ENCODE measurements at regions not wholly inside any gene's neighbourhood (a gene's known extent, or its start where the extent isn't known, plus 50 kb on each side); places are given as distances from the start of the nearest gene placed in this dataset.

- H3K36me3 ChIP-seq (ENCODE audit: control insufficient read depth in 5 of 5, insufficient read depth in 5 of 5, low read length in 5 of 5) = no peaks in the 10 kb centered on the region
- H3K9me3 ChIP-seq (ENCODE audit: control insufficient read depth in 5 of 5, low read length in 5 of 5) = no peaks in the 10 kb centered on the region
- no peak overlapping the region for H3K4me3 ChIP-seq (ENCODE audit: low read depth in 1 of 5, low read length in 5 of 5)
- H3K27ac ChIP-seq (ENCODE audit: low read depth, low read length) = no peak overlapping the region
- H3K9ac ChIP-seq (ENCODE audit: low read length in 5 of 5) = no peak overlapping the region
- no peaks in the 10 kb centered on the region for H3K4me1 ChIP-seq (ENCODE audit: control insufficient read depth in 5 of 5, insufficient read depth in 5 of 5, low read length in 5 of 5)
- H3K27me3 ChIP-seq (ENCODE audit: control insufficient read depth in 5 of 5, insufficient read depth in 4 of 5, low read length in 5 of 5) = peaks cover 4 to 10% (median 7%) of the 10 kb centered on the region in 5 donors
These were observed 604.7 kb upstream of the SALL1 start for GRCh38 chr16:51755577-51756355.

GRCh38 chr16:51755039-51755501, 604.0 kb upstream of the SALL1 start:
- Histone ChIP-seq H3K9ac (ENCODE audit: low read length in 5 of 5) (no peak overlapping the region), H3K27ac (ENCODE audit: low read depth, low read length) (no peak overlapping the region), H3K36me3 (ENCODE audit: control insufficient read depth in 5 of 5, insufficient read depth in 5 of 5, low read length in 5 of 5) (no peaks in the 10 kb centered on the region), H3K4me1 (ENCODE audit: control insufficient read depth in 5 of 5, insufficient read depth in 5 of 5, low read length in 5 of 5) (no peaks in the 10 kb centered on the region), H3K27me3 (ENCODE audit: control insufficient read depth in 5 of 5, insufficient read depth in 4 of 5, low read length in 5 of 5) (peaks cover 4 to 10% (median 7%) of the 10 kb centered on the region in 5 donors), H3K4me3 (ENCODE audit: low read depth in 1 of 5, low read length in 5 of 5) (no peak overlapping the region), H3K9me3 (ENCODE audit: control insufficient read depth in 5 of 5, low read length in 5 of 5) (no peaks in the 10 kb centered on the region)

- Histone ChIP-seq H3K9ac (ENCODE audit: low read length in 5 of 5) (no peak overlapping the region), H3K4me1 (ENCODE audit: control insufficient read depth in 5 of 5, insufficient read depth in 5 of 5, low read length in 5 of 5) (no peaks in the 10 kb centered on the region), H3K36me3 (ENCODE audit: control insufficient read depth in 5 of 5, insufficient read depth in 5 of 5, low read length in 5 of 5) (no peaks in the 10 kb centered on the region), H3K27me3 (ENCODE audit: control insufficient read depth in 5 of 5, insufficient read depth in 4 of 5, low read length in 5 of 5) (peaks cover 0 to 10% (median 5%) of the 10 kb centered on the region in 5 donors), H3K9me3 (ENCODE audit: control insufficient read depth in 5 of 5, low read length in 5 of 5) (no peaks in the 10 kb centered on the region), H3K27ac (ENCODE audit: low read depth, low read length) (no peak overlapping the region), H3K4me3 (ENCODE audit: low read depth in 1 of 5, low read length in 5 of 5) (no peak overlapping the region)
These were observed 602.5 kb upstream of the SALL1 start for GRCh38 chr16:51753467-51754127.

- Histone ChIP-seq H3K27me3 (ENCODE audit: control insufficient read depth in 5 of 5, insufficient read depth in 4 of 5, low read length in 5 of 5) (peaks cover 0 to 10% (median 5%) of the 10 kb centered on the region in 5 donors), H3K36me3 (ENCODE audit: control insufficient read depth in 5 of 5, insufficient read depth in 5 of 5, low read length in 5 of 5) (no peaks in the 10 kb centered on the region), H3K9me3 (ENCODE audit: control insufficient read depth in 5 of 5, low read length in 5 of 5) (no peaks in the 10 kb centered on the region), H3K4me1 (ENCODE audit: control insufficient read depth in 5 of 5, insufficient read depth in 5 of 5, low read length in 5 of 5) (no peaks in the 10 kb centered on the region), H3K9ac (ENCODE audit: low read length in 5 of 5) (no peak overlapping the region), H3K27ac (ENCODE audit: low read depth, low read length) (no peak overlapping the region), H3K4me3 (ENCODE audit: low read depth in 1 of 5, low read length in 5 of 5) (no peak overlapping the region)
These were observed 601.4 kb upstream of the SALL1 start for GRCh38 chr16:51752438-51752995.

GRCh38 chr16:51747329-51747728, 596.3 kb upstream of the SALL1 start:
- Histone ChIP-seq H3K9ac (ENCODE audit: low read length in 5 of 5) (no peak overlapping the region), H3K9me3 (ENCODE audit: control insufficient read depth in 5 of 5, low read length in 5 of 5) (peaks cover 0 to 2% (median 0%) of the 10 kb centered on the region in 5 donors), H3K36me3 (ENCODE audit: control insufficient read depth in 5 of 5, insufficient read depth in 5 of 5, low read length in 5 of 5) (no peaks in the 10 kb centered on the region), H3K4me3 (ENCODE audit: low read depth in 1 of 5, low read length in 5 of 5) (no peak overlapping the region), H3K4me1 (ENCODE audit: control insufficient read depth in 5 of 5, insufficient read depth in 5 of 5, low read length in 5 of 5) (no peaks in the 10 kb centered on the region), H3K27me3 (ENCODE audit: control insufficient read depth in 5 of 5, insufficient read depth in 4 of 5, low read length in 5 of 5) (no peaks in the 10 kb centered on the region), H3K27ac (ENCODE audit: low read depth, low read length) (no peak overlapping the region)

- Histone ChIP-seq H3K27ac (ENCODE audit: low read depth, low read length) (no peak overlapping the region), H3K27me3 (ENCODE audit: control insufficient read depth in 5 of 5, insufficient read depth in 4 of 5, low read length in 5 of 5) (no peaks in the 10 kb centered on the region), H3K36me3 (ENCODE audit: control insufficient read depth in 5 of 5, insufficient read depth in 5 of 5, low read length in 5 of 5) (no peaks in the 10 kb centered on the region), H3K4me3 (ENCODE audit: low read depth in 1 of 5, low read length in 5 of 5) (no peak overlapping the region), H3K9me3 (ENCODE audit: control insufficient read depth in 5 of 5, low read length in 5 of 5) (no peaks in the 10 kb centered on the region), H3K4me1 (ENCODE audit: control insufficient read depth in 5 of 5, insufficient read depth in 5 of 5, low read length in 5 of 5) (no peaks in the 10 kb centered on the region), H3K9ac (ENCODE audit: low read length in 5 of 5) (no peak overlapping the region)
These were observed 583.1 kb upstream of the SALL1 start for GRCh38 chr16:51734220-51734619.

- no peaks in the 10 kb centered on the region for H3K4me1 ChIP-seq (ENCODE audit: control insufficient read depth in 5 of 5, insufficient read depth in 5 of 5, low read length in 5 of 5)
- no peaks in the 10 kb centered on the region for H3K27me3 ChIP-seq (ENCODE audit: control insufficient read depth in 5 of 5, insufficient read depth in 4 of 5, low read length in 5 of 5)
- no peaks in the 10 kb centered on the region for H3K9me3 ChIP-seq (ENCODE audit: control insufficient read depth in 5 of 5, low read length in 5 of 5)
- no peaks in the 10 kb centered on the region for H3K36me3 ChIP-seq (ENCODE audit: control insufficient read depth in 5 of 5, insufficient read depth in 5 of 5, low read length in 5 of 5)
- H3K27ac ChIP-seq (ENCODE audit: low read depth, low read length) = no peak overlapping the region
- H3K9ac ChIP-seq (ENCODE audit: low read length in 5 of 5) = no peak overlapping the region
- H3K4me3 ChIP-seq (ENCODE audit: low read depth in 1 of 5, low read length in 5 of 5) = no peak overlapping the region
These were observed 582.1 kb upstream of the SALL1 start for GRCh38 chr16:51733181-51733580.

- Histone ChIP-seq H3K9me3 (ENCODE audit: control insufficient read depth in 5 of 5, low read length in 5 of 5) (peaks cover 0 to 6% (median 0%) of the 10 kb centered on the region in 5 donors), H3K4me3 (ENCODE audit: low read depth in 1 of 5, low read length in 5 of 5) (no peak overlapping the region), H3K4me1 (ENCODE audit: control insufficient read depth in 5 of 5, insufficient read depth in 5 of 5, low read length in 5 of 5) (no peaks in the 10 kb centered on the region), H3K27me3 (ENCODE audit: control insufficient read depth in 5 of 5, insufficient read depth in 4 of 5, low read length in 5 of 5) (no peaks in the 10 kb centered on the region), H3K36me3 (ENCODE audit: control insufficient read depth in 5 of 5, insufficient read depth in 5 of 5, low read length in 5 of 5) (no peaks in the 10 kb centered on the region), H3K27ac (ENCODE audit: low read depth, low read length) (no peak overlapping the region), H3K9ac (ENCODE audit: low read length in 5 of 5) (no peak overlapping the region)
These were observed 580.1 kb upstream of the SALL1 start for GRCh38 chr16:51731160-51731559.

GRCh38 chr16:51723036-51723724, 572.1 kb upstream of the SALL1 start:
- Histone ChIP-seq H3K9ac (ENCODE audit: low read length in 5 of 5) (no peak overlapping the region), H3K36me3 (ENCODE audit: control insufficient read depth in 5 of 5, insufficient read depth in 5 of 5, low read length in 5 of 5) (no peaks in the 10 kb centered on the region), H3K4me1 (ENCODE audit: control insufficient read depth in 5 of 5, insufficient read depth in 5 of 5, low read length in 5 of 5) (no peaks in the 10 kb centered on the region), H3K27ac (ENCODE audit: low read depth, low read length) (no peak overlapping the region), H3K9me3 (ENCODE audit: control insufficient read depth in 5 of 5, low read length in 5 of 5) (peaks cover 0 to 8% (median 0%) of the 10 kb centered on the region in 5 donors), H3K4me3 (ENCODE audit: low read depth in 1 of 5, low read length in 5 of 5) (no peak overlapping the region), H3K27me3 (ENCODE audit: control insufficient read depth in 5 of 5, insufficient read depth in 4 of 5, low read length in 5 of 5) (no peaks in the 10 kb centered on the region)

Measured in subcutaneous abdominal adipose tissue (tissue), 5 donors.